Right renal pelvis (tissue), 4 donors: ENCODE measurements at regions not wholly inside any gene's neighbourhood (a gene's known extent, or its start where the extent isn't known, plus 50 kb on each side); places are given as distances from the start of the nearest gene placed in this dataset.
"Not testable (repeated sequence)": the region's sequence is repeated elsewhere in the genome, so short reads cannot be mapped to it uniquely, and the experiment has no call there.

Source experiments
- DNase-seq, 4 donors: peaks; one replicate each; pipeline ENCODE4 v3.0.0-alpha.2; 2013; ENCODE audit warnings: low read depth in 4 of 4, low spot score in 3 of 4, missing footprints in 1 of 4

DNA sequence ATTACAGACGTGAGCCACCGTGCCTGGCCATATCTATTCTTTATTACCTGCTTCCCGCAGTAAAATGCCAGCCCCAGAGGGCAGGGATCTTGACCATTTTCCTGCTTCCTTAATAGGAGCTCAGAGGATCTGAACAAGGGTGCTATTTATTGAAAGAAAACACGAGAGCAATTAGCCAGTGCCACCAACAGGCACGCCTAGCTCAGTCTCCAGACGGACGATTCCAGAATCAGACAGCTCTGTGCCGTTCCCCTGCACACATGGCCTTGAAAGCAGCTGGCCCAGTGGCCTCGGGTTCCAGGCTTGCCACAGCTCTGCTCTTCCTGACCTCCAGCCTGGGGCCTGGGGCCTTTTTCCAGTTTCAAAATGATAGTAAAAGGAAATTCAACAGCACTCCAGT lies 135.2 kb upstream of the RFLNA start:
- DNase-seq: no peak

DNA sequence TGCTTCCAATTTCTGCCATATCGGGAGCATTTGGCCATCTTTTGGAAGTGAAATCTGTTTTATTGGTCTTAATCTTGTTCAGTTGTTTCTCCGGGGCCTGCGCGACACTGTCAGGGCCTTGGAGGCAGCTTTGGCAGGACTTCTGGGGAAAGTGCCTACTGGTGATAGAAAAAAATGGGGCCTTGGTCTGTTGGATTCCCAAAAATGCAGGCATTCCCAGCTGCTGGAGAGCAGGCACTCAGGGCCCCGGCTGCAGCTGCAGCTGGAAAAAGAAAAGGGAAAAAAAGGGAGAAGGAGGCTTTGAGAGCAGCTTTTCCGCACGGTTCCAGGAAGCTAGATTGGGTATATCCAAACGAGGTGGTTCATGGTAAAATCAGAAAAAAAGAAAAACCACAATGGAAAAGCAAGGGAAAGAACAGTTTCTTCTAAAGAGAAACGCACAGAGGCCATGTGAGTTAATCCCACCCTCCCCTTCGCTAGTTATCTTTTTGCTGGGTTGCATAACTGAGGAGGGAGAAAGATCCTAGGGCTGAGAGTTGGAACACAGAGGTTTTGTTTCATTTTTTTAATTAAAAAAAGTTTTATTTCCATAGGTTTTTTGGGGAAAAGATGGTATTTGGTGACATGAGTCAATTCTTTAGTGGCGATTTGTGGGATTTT lies 134.7 kb upstream of the RFLNA start:
- no peak for DNase-seq

DNA sequence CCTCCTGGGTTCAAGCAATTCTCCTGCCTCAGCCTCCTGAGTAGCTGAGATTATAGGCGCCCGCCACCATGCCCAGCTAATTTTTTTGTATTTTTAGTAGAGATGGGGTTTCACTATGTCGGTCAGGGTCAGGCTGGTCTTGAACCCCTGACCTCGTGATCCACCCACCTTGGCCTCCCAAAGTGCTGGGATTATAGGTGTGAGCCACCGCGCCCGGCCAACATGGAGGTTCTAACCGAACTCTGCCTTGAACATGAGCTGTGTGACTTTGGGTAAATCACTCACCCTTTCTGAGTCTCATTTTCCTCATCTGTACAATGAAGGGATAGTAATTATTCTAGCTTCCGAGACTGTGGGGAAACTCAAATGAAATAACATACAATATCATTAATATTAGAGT lies 133.5 kb upstream of the RFLNA start:
- DNase-seq: not testable (repeated sequence)

DNA sequence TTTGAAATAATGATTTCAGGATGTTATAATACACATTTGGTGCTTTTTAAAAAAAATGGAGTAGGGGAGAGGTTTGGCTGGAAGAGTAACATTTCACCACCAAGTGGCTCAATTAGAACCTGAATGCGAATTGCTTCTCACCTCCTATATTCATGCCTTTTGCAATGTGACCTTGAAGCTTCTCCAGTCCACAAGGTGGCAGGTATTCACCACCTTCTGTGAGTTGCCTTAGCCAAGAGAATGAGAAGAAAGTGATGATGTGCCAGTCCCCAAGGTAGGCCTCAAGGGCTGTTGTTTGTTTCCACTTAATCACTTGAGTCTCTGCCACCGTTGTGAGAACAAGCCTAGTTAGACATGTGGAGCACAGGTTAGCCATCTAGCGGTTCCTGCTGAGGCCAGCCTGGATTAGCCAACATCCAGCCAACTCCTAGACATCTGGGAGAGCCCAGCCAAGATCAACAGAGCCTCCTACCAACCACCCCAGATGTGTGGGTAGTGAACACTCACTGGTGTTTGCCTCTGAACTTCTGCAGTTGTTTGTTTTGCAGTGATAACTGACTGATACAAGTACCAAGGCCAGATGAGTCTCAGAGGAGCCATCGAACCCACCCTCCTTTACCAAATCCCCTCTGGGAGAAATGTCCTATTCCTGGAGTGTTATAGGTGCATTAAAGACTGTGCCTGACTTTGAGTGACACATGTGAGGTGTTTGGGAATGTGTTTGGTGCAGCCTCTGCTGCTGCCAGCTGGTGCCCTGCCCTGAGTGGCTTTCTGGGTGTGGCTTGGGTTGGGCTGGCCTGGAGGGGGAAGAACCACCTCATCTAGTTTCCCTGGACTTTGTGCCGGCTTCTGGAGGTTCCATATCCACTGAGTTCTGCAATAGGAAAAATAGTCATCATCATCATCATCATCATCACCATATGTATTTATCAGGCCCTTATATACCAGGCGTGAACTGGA lies 132.5 kb upstream of the RFLNA start:
- no peak for DNase-seq

DNA sequence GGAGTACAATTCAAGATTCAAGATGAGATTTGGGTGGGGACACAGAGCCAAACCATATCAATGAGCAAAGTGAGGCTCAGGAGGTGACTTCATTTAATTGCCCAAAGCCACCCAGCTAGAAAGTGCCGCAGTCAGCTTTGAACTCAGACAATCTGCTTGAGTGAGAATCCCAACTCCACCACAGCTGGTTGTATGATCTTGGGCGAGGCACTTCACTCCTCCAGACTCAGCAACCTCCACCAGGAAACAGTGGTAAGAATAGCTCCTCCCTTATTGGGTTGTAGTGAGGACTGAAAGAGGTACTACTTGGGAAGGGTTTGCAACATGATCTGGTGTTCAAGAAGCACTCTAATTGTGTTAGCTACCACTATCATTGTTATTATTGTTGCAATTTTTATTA lies 129.2 kb upstream of the RFLNA start:
- no peak for DNase-seq

GRCh38 chr12:124167141-124167540 lies 127.8 kb upstream of the RFLNA start:
- DNase-seq: no peak

- no peak for DNase-seq
Measured at GRCh38 chr12:124168016-124168786, 126.7 kb upstream of the RFLNA start.

DNA sequence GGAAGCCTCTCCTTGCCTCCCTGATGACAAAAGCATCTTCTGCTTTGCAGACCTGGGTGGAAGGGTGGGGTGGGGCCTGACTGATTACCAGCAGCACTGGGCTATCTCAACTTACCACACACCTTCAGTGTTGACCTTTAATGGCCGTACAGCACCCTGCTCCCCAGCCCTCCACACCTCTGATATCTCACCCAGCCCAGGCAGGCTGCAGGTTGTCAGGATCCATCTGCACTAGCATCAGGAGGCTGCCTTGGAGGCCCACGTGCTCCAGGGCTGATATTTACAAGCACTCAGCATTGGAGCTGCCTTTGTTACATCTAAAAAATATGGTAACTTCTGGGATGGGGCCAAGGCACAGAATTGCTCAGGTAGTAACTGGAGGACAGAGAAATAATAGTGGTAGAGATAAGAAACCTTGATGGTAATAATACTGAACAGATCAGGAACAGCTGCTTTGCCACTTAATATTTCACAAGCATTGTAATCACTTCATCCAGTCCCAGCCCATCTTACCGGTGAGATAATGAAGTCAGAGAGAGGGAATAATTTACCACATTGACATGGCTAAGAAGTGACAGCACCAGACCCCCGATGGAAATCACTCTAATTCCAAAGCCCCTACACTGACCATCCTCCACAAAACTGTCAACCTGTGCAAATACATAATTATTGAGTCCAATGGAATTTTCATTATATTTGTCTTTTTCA lies 125.2 kb upstream of the RFLNA start:
- no peak for DNase-seq

DNA sequence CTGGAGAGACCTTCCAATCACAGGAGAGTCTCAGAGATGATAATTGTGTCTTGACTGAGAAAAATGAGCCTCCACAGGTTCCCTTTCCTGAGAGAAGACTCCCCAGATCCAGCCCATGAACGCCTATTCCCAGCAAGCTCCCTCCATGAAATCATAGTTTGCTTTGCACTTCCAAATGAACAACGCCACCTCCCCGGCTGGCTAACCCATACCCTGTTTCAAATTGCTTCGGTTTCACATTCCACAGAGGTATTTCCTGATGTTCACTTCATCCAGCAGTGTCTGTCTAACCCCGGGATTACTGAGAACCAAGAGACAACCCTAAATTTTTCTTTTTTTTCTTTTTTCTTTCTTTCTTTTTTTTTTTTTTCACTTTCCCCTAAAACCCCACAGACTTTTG lies 124.1 kb upstream of the RFLNA start:
- no peak for DNase-seq

- no peak for DNase-seq
Measured at GRCh38 chr12:124171231-124171979, 123.5 kb upstream of the RFLNA start.

- no peak for DNase-seq
Measured at GRCh38 chr12:124172636-124173035, 122.3 kb upstream of the RFLNA start.

DNA sequence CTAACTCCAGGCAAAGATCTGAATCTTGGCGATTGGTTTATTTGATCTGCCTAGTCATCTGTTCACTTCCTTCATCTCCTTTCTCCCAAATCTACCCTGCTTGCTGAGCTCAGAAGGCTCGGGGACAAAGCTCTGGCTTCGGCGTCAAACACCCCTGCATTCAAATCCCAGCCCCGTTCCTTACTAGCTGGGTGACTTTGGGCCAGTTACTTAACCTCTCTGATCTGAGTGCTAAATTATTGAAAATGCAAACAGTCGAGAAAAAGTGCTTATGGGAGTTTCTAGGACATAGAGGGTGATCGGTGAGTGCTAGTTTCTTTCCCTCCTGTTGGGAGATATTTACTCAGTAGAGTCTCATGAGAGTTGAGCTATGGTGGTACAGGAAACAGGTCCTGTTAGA lies 121.2 kb upstream of the RFLNA start:
- no peak for DNase-seq

GRCh38 chr12:124174451-124175348 lies 120.2 kb upstream of the RFLNA start:
- DNase-seq: no peak

DNA sequence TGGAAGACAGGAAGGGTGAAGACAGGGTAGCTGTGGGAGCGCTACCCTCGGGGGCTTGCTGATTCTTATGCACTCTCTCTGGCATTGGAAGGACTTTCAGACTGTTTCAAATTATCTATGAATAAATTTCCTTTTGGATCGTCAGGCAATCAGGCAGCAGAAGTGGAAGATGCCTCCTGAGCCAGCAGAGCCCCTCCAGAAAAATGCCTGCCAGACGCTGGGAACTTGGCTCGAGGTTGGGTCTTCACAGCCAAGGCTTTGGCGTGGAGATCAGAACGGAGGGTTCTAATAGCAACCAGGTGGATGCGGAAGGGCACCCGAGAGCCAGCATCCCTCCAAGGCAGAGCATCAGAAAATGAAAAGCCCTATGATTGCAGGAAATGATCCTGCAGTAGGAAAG lies 119.2 kb upstream of the RFLNA start:
- DNase-seq: no peak

GRCh38 chr12:124177276-124177950 lies 117.5 kb upstream of the RFLNA start:
- no peak for DNase-seq

DNA sequence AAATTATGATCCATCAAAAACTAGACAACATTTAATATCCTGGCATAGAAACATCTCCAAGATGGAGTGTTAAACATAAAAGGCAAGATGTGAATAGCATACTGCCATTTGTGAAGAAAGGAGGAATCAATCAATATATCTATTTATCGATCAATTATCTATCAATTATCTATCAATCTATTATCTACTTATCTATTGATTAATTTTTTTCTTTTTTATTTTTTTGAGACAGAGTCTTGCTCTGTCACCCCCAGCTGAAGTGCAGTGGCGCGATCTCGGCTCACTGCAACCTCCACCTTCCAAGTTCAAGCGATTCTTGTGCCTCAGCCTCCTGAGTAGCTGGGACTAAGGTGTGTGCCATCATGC lies 117.0 kb upstream of the RFLNA start:
- no peak for DNase-seq

GRCh38 chr12:124179936-124180607 lies 114.8 kb upstream of the RFLNA start:
- no peak for DNase-seq

DNA sequence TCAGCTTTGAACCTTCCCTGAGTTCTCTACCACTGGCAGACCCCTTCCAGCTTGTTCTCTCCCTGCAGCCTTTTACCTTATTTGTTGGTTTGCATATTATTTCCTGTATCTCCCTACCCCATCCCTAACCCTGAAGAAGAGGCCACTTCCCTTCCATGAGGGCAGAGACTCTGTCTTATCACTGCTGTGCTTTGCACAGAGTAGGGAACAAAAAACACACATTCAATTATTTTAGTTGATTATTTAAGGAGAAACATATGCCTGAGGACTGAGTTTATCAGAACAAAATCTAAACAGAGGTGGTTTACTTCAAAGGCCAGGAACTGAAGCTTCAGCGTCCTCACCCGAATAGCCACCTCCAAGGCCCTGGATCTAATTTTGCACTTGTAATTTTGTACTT lies 111.7 kb upstream of the RFLNA start:
- no peak for DNase-seq
